ENCODE measurements at regions not wholly inside any gene's neighbourhood (a gene's known extent, or its start where the extent isn't known, plus 50 kb on each side); places are given as distances from the start of the nearest gene placed in this dataset.

GRCh38 chr2:103823847-103824246 lies 1030.1 kb upstream of the POU3F3 start:
- no peak for TF ChIP-seq CTCF (IDR thresholded peaks at IDR 0.05 in 2 of 3, conservative IDR thresholded peaks at IDR 0.05 in 1 of 3; ENCODE audit: borderline replicate concordance in 1 of 3, insufficient read depth in 1 of 3, low read depth in 2 of 3, low read length in 2 of 3)
- no peak for TF ChIP-seq POLR2A (IDR thresholded peaks at IDR 0.05; ENCODE audit: borderline replicate concordance, extremely low read depth, insufficient read depth, insufficient read length)
- no peak for TF ChIP-seq EZH2phosphoT487 (IDR thresholded peaks at IDR 0.05; ENCODE audit: borderline replicate concordance)
- TF ChIP-seq SIN3A (IDR thresholded peaks at IDR 0.05; ENCODE audit: low read depth): no peak
- TF ChIP-seq FOSL1 (IDR thresholded peaks at IDR 0.05; ENCODE audit: low read depth): no peak
- TF ChIP-seq REST (IDR thresholded peaks at IDR 0.05; ENCODE audit: low read depth): no peak
- TF ChIP-seq YY1 (IDR thresholded peaks at IDR 0.05; ENCODE audit: extremely low read depth, insufficient replicate concordance, low read depth, low read length): no peak
- no peak for TF ChIP-seq POLR2AphosphoS5 (IDR thresholded peaks at IDR 0.05; ENCODE audit: low read depth, low read length)
- no peak for TF ChIP-seq TCF7L2 (IDR thresholded peaks at IDR 0.05; ENCODE audit: borderline replicate concordance, extremely low read depth, insufficient read depth, insufficient read length)
- no peak for TF ChIP-seq EZH2 (IDR thresholded peaks at IDR 0.05)
- TF ChIP-seq ZNF274 (IDR thresholded peaks at IDR 0.05; ENCODE audit: low read depth, low read length): no peak
- no peak for TF ChIP-seq CEBPB (IDR thresholded peaks at IDR 0.05; ENCODE audit: low read depth)
- TF ChIP-seq ZFX (IDR thresholded peaks at IDR 0.05): no peak
- TF ChIP-seq ATF3 (IDR thresholded peaks at IDR 0.05): no peak
